GM23338 (cell line): ENCODE measurements at regions not wholly inside any gene's neighbourhood (a gene's known extent, or its start where the extent isn't known, plus 50 kb on each side); places are given as distances from the start of the nearest gene placed in this dataset.

Experiments used
- ATAC-seq: fragments of 200-7000 bp; cut with Tn5 transposase; 3 replicates; pipeline ENCODE4 v1.9.1; 2020
- DNase-seq: peaks from one replicate; pipeline ENCODE4 v3.0.0-alpha.2; 2015; ENCODE audit warnings: low spot score
- H2AFZ ChIP-seq: fragments of 200-600 bp; sonication (generic); 2 replicates; pipeline ENCODE4 v1.8.0; 2016; ENCODE audit warnings: antibody characterized with exemption, mild to moderate bottlenecking, moderate library complexity
- H3F3A ChIP-seq: fragments of 200-600 bp; sonication (generic); replicated peaks from 2 replicates; pipeline ENCODE4 v1.8.0; 2017; ENCODE audit warnings: antibody characterized with exemption, mixed run types, low read depth
- H3K27ac ChIP-seq: fragments of 200-600 bp; sonication (generic); 2 replicates; pipeline ENCODE4 v1.6.1; 2016; ENCODE audit warnings: low read depth
- H3K27me3 ChIP-seq: fragments of 200-600 bp; sonication (generic); 2 replicates; pipeline ENCODE4 v1.8.0; 2016; ENCODE audit warnings: mild to moderate bottlenecking, mixed run types, moderate library complexity; ENCODE audit not compliant: insufficient read depth
- H3K36me3 ChIP-seq: fragments of 200-600 bp; sonication (generic); 2 replicates; pipeline ENCODE4 v1.8.0; 2016; ENCODE audit warnings: mild to moderate bottlenecking; ENCODE audit not compliant: insufficient read depth
- H3K4me1 ChIP-seq: fragments of 200-600 bp; sonication (generic); 2 replicates; pipeline ENCODE4 v1.8.0; 2016; ENCODE audit warnings: mild to moderate bottlenecking, moderate library complexity; ENCODE audit not compliant: insufficient read depth
- H3K4me2 ChIP-seq: fragments of 200-600 bp; sonication (generic); 2 replicates; pipeline ENCODE4 v1.7.1; 2017; ENCODE audit warnings: mixed run types
- H3K4me3 ChIP-seq: fragments of 200-600 bp; sonication (generic); 2 replicates; pipeline ENCODE4 v1.6.1; 2016; ENCODE audit warnings: mixed run types
- H3K79me2 ChIP-seq: fragments of 200-600 bp; sonication (generic); replicated peaks from 2 replicates; pipeline ENCODE4 v1.8.0; 2017; ENCODE audit warnings: mild to moderate bottlenecking; ENCODE audit not compliant: insufficient read depth
- H3K9me2 ChIP-seq: fragments of 200-600 bp; sonication (generic); 2 replicates; pipeline ENCODE4 v1.8.0; 2017; ENCODE audit not compliant: insufficient read depth
- H4K20me1 ChIP-seq: fragments of 200-600 bp; sonication (generic); replicated peaks from 2 replicates; pipeline ENCODE4 v1.8.0; 2017; ENCODE audit warnings: mild to moderate bottlenecking; ENCODE audit not compliant: insufficient read depth
- H3K27ac Mint-ChIP-seq: 2 replicates; pipeline ENCODE4 v1.8.0; 2020; ENCODE audit warnings: inconsistent platforms, mild to moderate bottlenecking, moderate library complexity, mixed read lengths
- H3K27me3 Mint-ChIP-seq: 3 replicates; pipeline ENCODE4 v1.8.0; 2022; ENCODE audit warnings: low read depth, mild to moderate bottlenecking, moderate library complexity, mixed read lengths, inconsistent platforms; ENCODE audit not compliant: insufficient read depth, poor library complexity
- H3K36me3 Mint-ChIP-seq: 3 replicates; pipeline ENCODE4 v1.8.0; 2021; ENCODE audit warnings: low read depth, mild to moderate bottlenecking, inconsistent platforms, moderate library complexity, mixed read lengths
- H3K4me1 Mint-ChIP-seq: 3 replicates; pipeline ENCODE4 v1.8.0; 2020; ENCODE audit warnings: mild to moderate bottlenecking, inconsistent platforms, mixed read lengths
- H3K4me3 Mint-ChIP-seq: 3 replicates; pipeline ENCODE4 v1.8.0; 2021; ENCODE audit warnings: moderate library complexity, mild to moderate bottlenecking, inconsistent platforms, mixed read lengths
- H3K9me3 Mint-ChIP-seq: 3 replicates; pipeline ENCODE4 v1.8.0; 2020; ENCODE audit warnings: moderate library complexity, mild to moderate bottlenecking, inconsistent platforms, mixed read lengths
- CREB1 ChIP-seq: fragments of 250-450 bp; sonication (Bioruptor Pico); IDR thresholded peaks from 2 replicates; pipeline ENCODE4 v1.5.0; 2020; ENCODE audit warnings: low read depth, mild to moderate bottlenecking, moderate library complexity
- CTCF ChIP-seq, 2 experiments: fragments of 200-600 bp in 1 of 2; sonication (generic) in 1 of 2; conservative IDR thresholded peaks; 2 replicates each; pipeline versions ENCODE4 v1.5.1 to v1.6.1; 2016 to 2017; ENCODE audit warnings: antibody characterized with exemption in 2 of 2, low read depth in 2 of 2, mild to moderate bottlenecking in 2 of 2, moderate library complexity in 1 of 2
- EZH2 ChIP-seq: fragments of 200-600 bp; sonication (generic); IDR thresholded peaks from one replicate; pipeline ENCODE4 v1.8.0; 2017; ENCODE audit warnings: antibody characterized with exemption, mild to moderate bottlenecking, low read depth; ENCODE audit not compliant: unreplicated experiment
- EZH2phosphoT487 ChIP-seq: fragments of 200-600 bp; sonication (generic); IDR thresholded peaks from one replicate; pipeline ENCODE4 v1.8.1; 2018; ENCODE audit warnings: antibody characterized with exemption; ENCODE audit not compliant: unreplicated experiment
- JUNB ChIP-seq: IDR thresholded peaks from one replicate; pipeline ENCODE4 v1.6.1; 2016; ENCODE audit warnings: antibody characterized with exemption; ENCODE audit not compliant: unreplicated experiment
- NANOG ChIP-seq: IDR thresholded peaks from 2 replicates; pipeline ENCODE4 v1.6.1; 2016; ENCODE audit warnings: antibody characterized with exemption, borderline replicate concordance
- POLR2AphosphoS5 ChIP-seq: IDR thresholded peaks from 2 replicates; pipeline ENCODE4 v1.6.1; 2016; ENCODE audit warnings: antibody characterized with exemption, low read depth
- ZNF462 ChIP-seq: fragments of 250-450 bp; sonication (Bioruptor Pico); IDR thresholded peaks from 2 replicates; pipeline ENCODE4 v1.5.0; 2020; ENCODE audit warnings: mild to moderate bottlenecking, moderate library complexity

- H3K9me3 Mint-ChIP-seq, result peaks cover 5% of the 10 kb centered on the region; the same call in 2 of the 3 replicates
- ATAC-seq (peak; percentile 78), DNase-seq (peak; percentile 31)
- Histone ChIP-seq H3F3A (no peaks in the 10 kb centered on the region), H2AFZ (peak overlapping the region; percentile 21; the same call in 1 of the 2 replicates), H3K79me2 (no peaks in the 10 kb centered on the region), H3K27ac (no peak overlapping the region), H3K36me3 (no peaks in the 10 kb centered on the region), H3K4me1 (0 out of 2 replicates have a peak, but pooled peaks cover 6% of the 10 kb centered on the region), H3K4me3 (no peak overlapping the region), H3K9me2 (no peaks in the 10 kb centered on the region), H3K27me3 (no peaks in the 10 kb centered on the region), H3K4me2 (no peak overlapping the region), H4K20me1 (no peaks in the 10 kb centered on the region)
- peaks cover 3% of the 10 kb centered on the region; the same call in 1 of the 3 replicates for H3K36me3 Mint-ChIP-seq
- peaks cover 14% of the 10 kb centered on the region for H3K4me1 Mint-ChIP-seq
- TF ChIP-seq NANOG (no peak), CTCF (conservative IDR thresholded peaks at IDR 0.05; ENCODE audit: low read depth in 2 of 2) (peak in 1 of 2 experiments; percentile 25; a peak in 1 of 4 replicates)
- peaks cover 5% of the 10 kb centered on the region for H3K27me3 Mint-ChIP-seq
- no peak overlapping the region for H3K4me3 Mint-ChIP-seq
- H3K27ac Mint-ChIP-seq, result no peak overlapping the region
Measured at GRCh38 chr3:43161684-43162229, 55.9 kb upstream of the POMGNT2 start.

- no peak overlapping the region for H3K4me3 Mint-ChIP-seq
- Histone ChIP-seq H3K4me3 (no peak overlapping the region), H3K27me3 (no peaks in the 10 kb centered on the region), H3K36me3 (no peaks in the 10 kb centered on the region), H3F3A (no peaks in the 10 kb centered on the region), H4K20me1 (no peaks in the 10 kb centered on the region), H3K9me2 (no peaks in the 10 kb centered on the region), H3K79me2 (no peaks in the 10 kb centered on the region), H3K4me1 (0 out of 2 replicates have a peak, but pooled peaks cover 6% of the 10 kb centered on the region), H3K4me2 (no peak overlapping the region), H3K27ac (no peak overlapping the region), H2AFZ (no peak overlapping the region)
- ATAC-seq, result no peak
- no peak for DNase-seq
- H3K27me3 Mint-ChIP-seq, result peaks cover 5% of the 10 kb centered on the region
- peaks cover 14% of the 10 kb centered on the region for H3K4me1 Mint-ChIP-seq
- no peak overlapping the region for H3K27ac Mint-ChIP-seq
- no peaks in the 10 kb centered on the region for H3K36me3 Mint-ChIP-seq
- H3K9me3 Mint-ChIP-seq, result no peaks in the 10 kb centered on the region; the same call in 2 of the 3 replicates
- no peak for TF ChIP-seq POLR2AphosphoS5
- TF ChIP-seq CREB1, result no peak
- TF ChIP-seq EZH2, result no peak
- no peak for TF ChIP-seq ZNF462 (CRISPR knock-in tag)
- no peak for TF ChIP-seq NANOG
- TF ChIP-seq JUNB, result no peak
- TF ChIP-seq EZH2phosphoT487, result no peak
- TF ChIP-seq CTCF (conservative IDR thresholded peaks at IDR 0.05; ENCODE audit: low read depth in 2 of 2), result no peak
Measured at GRCh38 chr3:43160664-43161063, 54.8 kb upstream of the POMGNT2 start.
